Activated CD8-positive, alpha-beta T cell treated with anti-CD3 and anti-CD28 coated beads for 36 hours (primary cell): ENCODE measurements at regions not wholly inside any gene's neighbourhood (a gene's known extent, or its start where the extent isn't known, plus 50 kb on each side); places are given as distances from the start of the nearest gene placed in this dataset.

Source experiments
- ATAC-seq: fragments of 200-7000 bp; cut with Tn5 transposase; one replicate; pipeline ENCODE4 v1.10.0; 2021; ENCODE audit warnings: mild to moderate bottlenecking, moderate library complexity
- CTCF ChIA-PET: fragments of 350-600 bp; sonication (Branson Sonifier 250); formaldehyde crosslinking; loops from one replicate; lab custom pipeline; 2021; ENCODE audit warnings: antibody characterized with exemption; lab: Charles Lee
- POLR2A ChIA-PET: fragments of 350-600 bp; sonication (Branson Sonifier 250); formaldehyde crosslinking; loops from one replicate; lab custom pipeline; 2021; ENCODE audit warnings: antibody characterized with exemption; lab: Charles Lee
- DNase-seq: peaks from one replicate; pipeline ENCODE4 v3.0.0-alpha.2; 2020
- H3K27ac Mint-ChIP-seq: one replicate; pipeline ENCODE4 v1.8.0; 2021; ENCODE audit warnings: mild to moderate bottlenecking, mixed read lengths
- H3K27me3 Mint-ChIP-seq: one replicate; pipeline ENCODE4 v1.8.0; 2021; ENCODE audit warnings: mixed read lengths
- H3K36me3 Mint-ChIP-seq: one replicate; pipeline ENCODE4 v1.8.0; 2021; ENCODE audit warnings: low read depth, mixed read lengths
- H3K4me1 Mint-ChIP-seq: one replicate; pipeline ENCODE4 v1.8.0; 2021; ENCODE audit warnings: low read depth, mixed read lengths
- H3K4me3 Mint-ChIP-seq: one replicate; pipeline ENCODE4 v1.8.0; 2021; ENCODE audit warnings: mild to moderate bottlenecking, moderate library complexity, mixed read lengths
- H3K9me3 Mint-ChIP-seq: one replicate; pipeline ENCODE4 v1.8.0; 2021; ENCODE audit warnings: mixed read lengths
- CTCF ChIP-seq: fragments of 200-600 bp; IDR thresholded peaks from one replicate; pipeline ENCODE4 v1.8.0; 2022; ENCODE audit warnings: antibody characterized with exemption, mild to moderate bottlenecking
- intact Hi-C: fragments of 100-400 bp; cut with micrococcal nuclease; formaldehyde crosslinking; loops from one replicate; pipeline ENCODE4 v1.10.0; 2022

GRCh38 chrX:42220666-42221065 is 297.3 kb upstream of the CASK start:
- Mint-ChIP-seq H3K9me3 (no peaks in the 10 kb centered on the region), H3K27me3 (no peaks in the 10 kb centered on the region), H3K4me1 (no peaks in the 10 kb centered on the region), H3K27ac (no peak overlapping the region), H3K36me3 (no peaks in the 10 kb centered on the region), H3K4me3 (no peak overlapping the region)
- intact Hi-C loops, result no loop called here
- CTCF ChIA-PET, result no interaction called here
- no peak for ATAC-seq
- TF ChIP-seq CTCF, result no peak
- POLR2A ChIA-PET, result no interaction called here
- no peak for DNase-seq

- ChIA-PET POLR2A (no interaction called here), CTCF (no interaction called here)
- no peaks in the 10 kb centered on the region for H3K27me3 Mint-ChIP-seq
- H3K4me1 Mint-ChIP-seq, result no peaks in the 10 kb centered on the region
- no peak for DNase-seq
- H3K9me3 Mint-ChIP-seq, result no peaks in the 10 kb centered on the region
- H3K4me3 Mint-ChIP-seq, result no peak overlapping the region
- intact Hi-C loops, result no loop called here
- ATAC-seq, result no peak
- H3K27ac Mint-ChIP-seq, result no peak overlapping the region
- H3K36me3 Mint-ChIP-seq, result no peaks in the 10 kb centered on the region
- TF ChIP-seq CTCF, result no peak
Observed at GRCh38 chrX:42220083-42220482, 296.7 kb upstream of the CASK start.

GRCh38 chrX:42219231-42219630 is 295.9 kb upstream of the CASK start:
- no peak for DNase-seq
- no peaks in the 10 kb centered on the region for H3K9me3 Mint-ChIP-seq
- H3K27me3 Mint-ChIP-seq, result no peaks in the 10 kb centered on the region
- no peak overlapping the region for H3K27ac Mint-ChIP-seq
- ChIA-PET CTCF (no interaction called here), POLR2A (no interaction called here)
- no peak overlapping the region for H3K4me3 Mint-ChIP-seq
- H3K36me3 Mint-ChIP-seq, result no peaks in the 10 kb centered on the region
- intact Hi-C loops, result no loop called here
- no peak for ATAC-seq
- TF ChIP-seq CTCF, result no peak
- H3K4me1 Mint-ChIP-seq, result no peaks in the 10 kb centered on the region

DNA sequence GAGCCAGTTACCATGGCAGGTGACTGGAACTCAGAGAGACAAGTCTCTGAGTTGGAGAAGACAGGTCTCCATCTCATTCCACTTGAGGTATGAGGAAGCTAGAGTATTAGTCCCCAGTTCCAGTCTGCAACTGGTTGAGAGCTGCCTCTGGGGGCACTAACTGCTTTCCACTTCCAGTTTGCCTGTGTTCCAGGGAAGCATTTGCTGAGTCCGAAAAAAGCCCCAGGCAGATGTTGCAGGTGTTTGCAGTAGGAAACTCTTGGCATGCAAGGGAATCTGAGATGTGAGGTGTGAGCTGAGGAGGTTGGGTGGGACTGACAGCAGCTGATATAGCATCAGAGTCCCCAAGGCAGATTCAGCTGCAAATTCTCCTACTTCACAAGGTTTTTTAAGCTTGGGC is 272.2 kb upstream of the CASK start:
- no peak overlapping the region for H3K4me3 Mint-ChIP-seq
- H3K4me1 Mint-ChIP-seq, result no peaks in the 10 kb centered on the region
- DNase-seq (no peak), ATAC-seq (no peak)
- H3K27ac Mint-ChIP-seq, result no peak overlapping the region
- TF ChIP-seq CTCF, result no peak
- no peaks in the 10 kb centered on the region for H3K36me3 Mint-ChIP-seq
- H3K9me3 Mint-ChIP-seq, result peaks cover 2% of the 10 kb centered on the region
- ChIA-PET CTCF (no interaction called here), POLR2A (no interaction called here)
- H3K27me3 Mint-ChIP-seq, result no peaks in the 10 kb centered on the region
- intact Hi-C loops, result no loop called here

DNA sequence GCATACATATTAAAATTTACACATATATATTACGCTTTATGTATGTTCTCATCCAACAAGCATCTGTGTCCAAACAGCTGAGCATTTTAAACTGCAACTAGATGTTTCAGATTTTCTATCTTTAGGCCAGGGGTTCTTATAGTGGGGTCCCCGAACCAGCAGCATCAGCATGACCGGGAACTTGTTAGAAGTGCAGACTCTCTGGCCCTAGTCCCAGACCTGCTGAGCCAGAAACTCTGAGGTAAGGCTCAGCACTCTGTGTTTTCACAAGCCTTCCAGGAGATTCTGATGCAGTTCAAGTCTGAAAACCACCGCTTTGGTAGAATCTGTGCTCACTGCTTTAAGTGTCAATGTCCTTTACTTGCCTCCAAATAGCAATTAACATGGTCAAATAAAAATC is 266.2 kb upstream of the CASK start:
- ChIA-PET CTCF (no interaction called here), POLR2A (no interaction called here)
- H3K9me3 Mint-ChIP-seq, result peaks cover 2% of the 10 kb centered on the region
- H3K36me3 Mint-ChIP-seq, result no peaks in the 10 kb centered on the region
- no peak for ATAC-seq
- H3K4me3 Mint-ChIP-seq, result no peak overlapping the region
- no peak for TF ChIP-seq CTCF
- DNase-seq, result no peak
- no peaks in the 10 kb centered on the region for H3K27me3 Mint-ChIP-seq
- no peaks in the 10 kb centered on the region for H3K4me1 Mint-ChIP-seq
- H3K27ac Mint-ChIP-seq, result no peak overlapping the region
- intact Hi-C loops, result no loop called here
